HUDEP-2 (cell line): ENCODE measurements at regions not wholly inside any gene's neighbourhood (a gene's known extent, or its start where the extent isn't known, plus 50 kb on each side); places are given as distances from the start of the nearest gene placed in this dataset.

Experiments
- DNase-seq, 76 experiments: peaks; one replicate each; lab custom pipeline; 2025; ENCODE audit not compliant: unreplicated experiment in 76 of 76; lab: John Stamatoyannopoulos, UW

GRCh38 chr10:128541926-128542475 lies 415.8 kb upstream of the MKI67 start:
- no peak for DNase-seq

DNA sequence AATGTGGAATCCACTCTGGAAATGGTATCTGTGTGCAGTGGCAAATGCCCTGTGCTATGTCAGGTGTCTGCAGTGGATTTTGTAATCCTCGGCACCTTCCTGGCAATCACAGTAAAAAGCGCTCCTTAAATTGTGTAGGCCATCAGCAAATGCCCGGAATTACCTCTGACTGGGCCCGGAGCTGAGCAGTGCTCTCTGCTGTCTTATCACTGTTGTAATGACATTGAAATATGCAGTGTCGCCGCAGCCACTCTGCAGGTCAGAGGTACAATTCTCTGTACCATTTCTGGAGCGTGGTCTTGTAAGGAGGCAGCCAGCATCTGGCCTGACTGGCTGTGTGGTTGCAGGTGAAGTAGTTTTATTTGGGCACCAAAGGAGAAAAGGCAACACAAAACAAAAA lies 416.4 kb upstream of the MKI67 start:
- DNase-seq: no peak

DNA sequence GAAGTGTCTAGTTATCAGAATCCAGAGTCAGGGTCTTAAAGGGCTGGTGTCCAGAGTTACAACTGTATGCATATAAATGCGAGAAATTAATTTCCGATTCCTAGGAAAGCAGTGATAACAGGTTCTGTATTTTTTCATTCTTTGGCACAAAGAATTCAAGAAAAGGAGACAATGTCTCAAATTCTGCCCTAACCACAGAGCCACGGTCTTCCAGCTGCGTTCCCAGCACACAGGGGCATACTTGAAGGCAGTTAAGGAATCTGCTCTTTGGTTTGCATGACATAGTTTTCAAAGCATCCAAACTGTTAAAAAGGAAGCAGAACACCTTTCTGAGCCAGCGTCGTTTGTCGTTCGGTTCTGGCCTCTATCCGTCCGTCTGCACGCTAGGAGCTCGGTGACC lies 416.9 kb upstream of the MKI67 start:
- DNase-seq: no peak

GRCh38 chr10:128545216-128545615 lies 419.0 kb upstream of the MKI67 start:
- DNase-seq: no peak

GRCh38 chr10:128546651-128547165 lies 420.5 kb upstream of the MKI67 start:
- DNase-seq: no peak

DNA sequence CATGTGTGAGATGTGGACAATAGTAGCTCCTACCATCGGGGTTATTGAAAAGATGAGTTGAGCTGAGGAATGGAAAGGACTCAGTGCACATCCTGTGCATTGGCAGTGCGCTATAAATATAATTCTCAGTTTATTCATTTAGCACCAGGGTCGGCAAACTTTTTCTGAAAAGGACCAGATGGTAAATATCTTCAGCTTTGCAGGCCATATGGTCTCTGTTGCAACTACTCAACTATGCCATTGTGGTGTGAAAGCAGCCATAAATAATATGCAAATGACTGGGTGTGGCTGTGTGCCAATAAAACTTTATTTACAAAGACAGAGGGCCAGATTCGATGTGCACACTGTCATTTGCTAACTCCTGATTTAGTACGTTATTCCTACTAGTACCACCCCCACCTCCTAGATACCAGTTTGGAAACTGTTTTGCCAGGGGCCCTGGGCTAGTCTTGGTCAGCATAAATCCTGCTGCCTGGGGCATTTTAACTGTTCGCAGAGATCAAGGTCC lies 422.9 kb upstream of the MKI67 start:
- DNase-seq: no peak

DNA sequence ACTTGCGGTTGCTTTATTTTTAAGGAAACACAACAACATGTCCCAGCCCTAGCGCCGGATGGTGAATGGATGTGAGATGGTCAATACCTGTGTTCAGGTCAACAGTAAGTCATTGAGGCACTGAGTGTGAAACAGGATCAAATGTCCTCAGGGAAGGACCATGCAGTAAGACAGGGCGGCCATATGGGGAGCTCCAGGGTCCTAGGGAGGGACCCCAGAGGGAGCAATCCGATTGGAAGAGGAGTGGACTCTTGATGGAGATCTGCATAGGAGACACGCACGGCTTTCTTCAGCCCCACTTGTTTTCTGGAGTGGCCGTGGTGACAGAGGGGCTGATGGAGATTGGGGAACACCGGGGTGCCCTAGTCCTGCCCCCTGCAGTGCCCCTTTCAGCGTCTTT lies 423.8 kb upstream of the MKI67 start:
- no peak for DNase-seq

DNA sequence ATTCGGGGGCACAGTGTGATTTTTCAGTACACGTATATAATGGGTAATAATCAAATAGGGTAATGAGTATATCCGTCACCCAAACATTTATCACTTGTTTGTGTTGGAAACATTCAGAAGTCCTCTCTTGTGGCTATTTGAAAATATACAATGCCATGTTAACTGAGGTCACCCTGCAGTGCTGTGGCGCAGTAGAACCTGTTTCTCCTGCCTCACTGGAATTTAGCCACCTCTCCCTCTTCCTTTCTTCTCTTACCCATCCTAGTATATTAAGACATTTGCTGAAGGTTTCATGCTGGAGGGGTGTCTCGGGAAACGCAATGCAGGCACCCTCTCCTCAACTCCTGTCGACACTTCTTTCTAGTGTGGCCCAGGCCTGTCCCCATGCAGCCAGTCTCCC lies 425.3 kb upstream of the MKI67 start:
- DNase-seq: no peak

GRCh38 chr10:128553755-128554154 lies 427.5 kb upstream of the MKI67 start:
- no peak for DNase-seq

DNA sequence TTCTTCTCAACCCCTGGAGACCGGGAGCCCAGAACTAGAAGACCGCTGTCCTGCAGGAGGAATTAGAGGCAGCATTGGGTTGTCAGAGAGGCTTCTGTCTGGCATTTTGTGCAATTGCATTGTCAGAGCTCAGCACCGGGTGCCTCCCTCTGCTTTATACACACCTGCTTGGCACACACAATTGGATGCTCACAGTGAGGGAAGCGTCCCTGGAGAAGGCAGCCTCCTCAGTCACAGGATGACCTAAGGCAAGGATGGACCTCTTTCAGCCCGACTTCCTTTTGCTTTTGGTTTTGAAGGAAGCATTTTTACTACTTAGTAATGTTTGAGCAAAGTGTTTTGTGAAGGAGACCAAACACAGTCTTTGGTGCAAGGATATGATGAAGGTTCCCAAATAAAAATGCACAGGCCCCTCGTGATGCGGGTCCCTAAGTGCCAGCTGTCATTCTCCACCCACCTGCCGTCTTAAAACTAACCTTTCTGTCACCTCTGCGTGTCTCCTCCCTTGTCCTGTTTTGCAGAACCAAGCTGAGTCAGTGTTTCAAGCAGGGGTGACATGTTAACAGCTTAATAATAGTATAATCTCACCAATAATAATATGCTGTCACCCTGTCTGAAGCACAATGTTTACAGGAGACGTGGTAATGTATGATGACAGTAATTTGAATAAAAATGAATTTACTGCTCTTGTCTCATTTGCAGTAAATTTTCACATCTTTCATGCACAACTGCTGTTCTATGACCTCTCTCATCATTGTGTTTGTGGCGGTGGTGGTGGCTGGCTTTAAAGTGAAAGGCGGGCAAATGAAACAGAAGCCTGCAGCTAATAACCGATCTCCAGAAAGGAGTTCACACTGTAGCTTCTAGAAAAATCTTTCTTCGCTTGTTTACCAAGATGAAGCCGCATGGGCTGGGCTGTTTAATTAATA lies 430.2 kb upstream of the MKI67 start:
- DNase-seq: no peak

DNA sequence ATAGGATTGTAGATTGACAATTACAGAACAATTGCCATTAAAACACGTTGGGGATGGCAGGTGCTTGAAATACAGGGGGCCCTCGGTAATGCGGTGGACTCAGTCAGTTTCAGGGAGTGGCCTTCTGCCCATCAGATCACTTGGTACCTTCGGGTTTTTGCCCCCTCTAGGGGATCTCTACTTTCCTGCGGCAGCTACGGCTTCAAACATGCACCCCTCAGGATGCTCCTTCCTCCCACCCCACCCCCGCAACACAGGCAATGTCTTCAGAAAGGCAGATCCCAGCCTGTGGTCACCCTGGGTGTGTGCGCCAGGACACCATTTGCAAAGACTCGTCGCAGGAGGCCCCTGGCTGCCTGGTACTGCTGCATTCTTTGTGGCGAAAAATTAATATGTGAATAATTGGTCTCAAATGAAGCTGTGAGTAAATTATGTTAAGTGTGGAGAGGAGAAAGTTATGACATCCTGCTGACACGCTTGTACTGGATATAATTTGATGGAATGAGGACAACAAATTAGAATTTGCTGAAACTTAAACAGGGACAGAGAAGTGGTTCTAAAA lies 431.0 kb upstream of the MKI67 start:
- DNase-seq: no peak

- no peak for DNase-seq
These were observed 434.2 kb upstream of the MKI67 start for GRCh38 chr10:128560406-128560805.

DNA sequence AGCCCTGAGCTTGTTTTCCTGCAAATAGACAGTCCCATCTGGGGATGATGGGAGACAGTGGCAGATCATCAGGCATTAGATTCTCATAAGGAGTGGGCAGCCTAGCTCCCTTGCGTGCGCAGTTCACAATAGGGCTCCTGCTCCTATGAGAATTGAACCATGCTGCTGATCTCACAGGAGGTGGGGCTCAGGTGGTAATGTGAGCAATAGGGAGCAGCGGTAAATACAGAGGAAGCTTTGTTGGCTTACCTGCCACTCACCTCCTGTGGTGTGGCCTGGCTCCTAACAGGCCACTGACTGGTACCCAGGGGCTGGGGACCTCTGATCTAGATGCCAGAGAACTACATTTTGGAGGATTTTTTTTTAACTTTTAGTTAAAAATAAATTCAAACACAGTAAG lies 434.8 kb upstream of the MKI67 start:
- no peak for DNase-seq

GRCh38 chr10:128563387-128563786 lies 437.2 kb upstream of the MKI67 start:
- no peak for DNase-seq

- DNase-seq: no peak
These were observed 437.7 kb upstream of the MKI67 start for GRCh38 chr10:128563904-128564303.

- DNase-seq: no peak
These were observed 440.2 kb upstream of the MKI67 start for GRCh38 chr10:128566361-128566968.

- DNase-seq: no peak
These were observed 441.3 kb upstream of the MKI67 start for GRCh38 chr10:128567551-128567950.

DNA sequence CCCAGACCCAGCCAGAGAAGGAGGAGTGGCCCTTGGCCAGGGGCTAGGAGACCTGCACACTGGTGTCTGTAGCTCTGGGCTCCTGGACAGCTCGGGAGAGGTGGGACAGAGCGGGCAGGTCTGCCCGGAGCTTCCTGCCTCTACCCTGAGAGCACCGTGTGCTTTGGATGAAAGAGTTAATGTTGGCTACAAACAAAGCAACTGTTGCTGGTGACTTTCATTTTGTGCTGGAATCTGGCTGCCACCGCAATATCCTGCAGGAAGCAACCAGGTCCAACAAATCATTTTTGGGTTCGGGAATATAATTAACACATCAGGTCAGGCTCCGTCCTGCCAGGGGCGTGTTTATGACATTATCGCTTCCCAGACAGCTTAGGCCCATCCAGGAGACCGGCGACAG lies 441.8 kb upstream of the MKI67 start:
- DNase-seq: no peak

GRCh38 chr10:128568491-128568890 lies 442.3 kb upstream of the MKI67 start:
- no peak for DNase-seq

DNA sequence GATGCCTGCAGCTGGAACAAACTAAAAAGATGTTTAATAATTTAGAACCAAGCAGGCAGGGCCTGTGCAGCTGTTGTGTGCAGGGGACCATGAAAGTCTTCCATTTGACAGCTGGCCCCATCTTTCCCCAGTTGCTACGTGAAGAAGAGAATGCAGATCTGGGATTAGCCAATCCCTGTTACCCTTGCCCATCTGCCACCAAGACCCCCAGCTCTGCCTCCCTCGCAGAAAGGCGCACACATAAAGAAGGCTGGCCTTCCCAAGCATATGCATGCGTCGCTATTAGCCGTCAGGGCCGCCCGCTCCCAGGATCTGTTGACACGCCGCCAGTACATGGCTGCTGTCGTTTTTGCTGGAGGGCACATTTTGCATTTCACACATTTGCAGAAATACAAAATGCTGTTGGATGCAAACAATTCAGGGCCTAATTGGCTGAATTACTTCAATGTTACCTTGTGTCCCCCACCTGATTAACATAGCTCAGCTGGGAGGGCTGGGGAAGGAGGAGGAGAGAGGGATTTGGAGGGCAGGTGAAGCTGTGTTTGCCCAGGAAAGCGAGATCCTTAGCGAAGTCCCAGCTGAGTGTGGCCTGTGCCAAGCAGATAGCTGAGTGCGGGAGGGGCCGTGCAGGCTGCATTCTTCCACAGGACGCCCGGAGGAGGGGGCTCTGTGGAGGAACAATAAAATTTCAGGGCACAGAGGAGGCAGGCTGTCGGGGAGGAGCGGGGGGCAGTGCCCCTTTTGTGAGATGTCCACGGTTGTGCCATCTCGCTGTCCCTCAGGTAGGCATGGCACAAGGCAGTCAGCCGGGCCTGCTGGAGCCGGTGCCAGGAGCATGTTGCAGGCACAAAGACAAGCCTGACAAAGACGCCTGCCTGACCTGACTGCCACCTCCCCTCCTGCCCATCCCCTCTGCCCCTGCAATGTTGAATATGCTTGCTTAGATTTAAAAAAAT lies 443.0 kb upstream of the MKI67 start:
- no peak for DNase-seq
